A549 (cell line): ENCODE measurements at regions not wholly inside any gene's neighbourhood (a gene's known extent, or its start where the extent isn't known, plus 50 kb on each side); places are given as distances from the start of the nearest gene placed in this dataset.

Experiments
- ATAC-seq, 2 experiments: fragments of 200-7000 bp in 1 of 2; fragments of >200 bp in 1 of 2; cut with Nextera tagmentation in 1 of 2; cut with Tn5 transposase in 1 of 2; 3 replicates each; pipeline versions ENCODE4 v1.8.0 to v1.9.1; 2018 to 2020; ENCODE audit warnings: mild to moderate bottlenecking in 1 of 2, moderate library complexity in 1 of 2
- CTCF ChIA-PET: fragments of 300-600 bp; sonication (Branson Sonifier 250); formaldehyde crosslinking; extraction: SDS; loops from one replicate; lab custom pipeline; 2021; ENCODE audit warnings: antibody characterized with exemption, inconsistent platforms; lab: Yijun Ruan, JAX
- POLR2A ChIA-PET: fragments of 350-600 bp; formaldehyde crosslinking; extraction: SDS; loops from one replicate; lab custom pipeline; 2021; ENCODE audit warnings: antibody characterized with exemption, inconsistent platforms; lab: Yijun Ruan, JAX
- DNase-seq, 2 experiments: peaks; one replicate each; pipeline versions ENCODE4 v3.0.0 to v3.0.0-alpha.2; 2011 to 2016; ENCODE audit warnings: low read depth in 1 of 2, low spot score in 1 of 2
- FAIRE-seq: peaks from 2 replicates; lab custom pipeline; 2011; peaks lifted over from hg19 to GRCh38; lab: Jason Lieb, UNC
- H3K27ac ChIP-seq, 2 experiments: fragments of >200 bp; sonication (Bioruptor Twin); formaldehyde crosslinking; 3 replicates each; pipeline ENCODE4 v1.5.1; 2016 to 2017
- H3K4me1 ChIP-seq: fragments of >200 bp; sonication (Bioruptor Twin); formaldehyde crosslinking; 3 replicates; pipeline ENCODE4 v1.6.1; 2016
- H3K4me2 ChIP-seq: fragments of >200 bp; sonication (Bioruptor Twin); formaldehyde crosslinking; 3 replicates; pipeline ENCODE4 v1.6.1; 2016
- H3K4me3 ChIP-seq: fragments of >200 bp; sonication (Bioruptor Twin); formaldehyde crosslinking; 3 replicates; pipeline ENCODE4 v1.5.1; 2016
- H3K9me3 ChIP-seq: fragments of >200 bp; sonication (Bioruptor Twin); formaldehyde crosslinking; 3 replicates; pipeline ENCODE4 v1.6.1; 2016
- CBX8 ChIP-seq: fragments of 200-600 bp; sonication (generic); IDR thresholded peaks from 2 replicates; pipeline ENCODE4 v1.6.1; 2016
- EHF ChIP-seq: fragments of 250-450 bp; sonication (Bioruptor Pico); IDR thresholded peaks from 2 replicates; pipeline ENCODE4 v1.5.0; 2020; ENCODE audit warnings: mild to moderate bottlenecking
- FOXS1 ChIP-seq: fragments of 250-450 bp; sonication (Bioruptor Pico); IDR thresholded peaks from 2 replicates; pipeline ENCODE4 v1.5.0; 2020; ENCODE audit warnings: mild to moderate bottlenecking, moderate library complexity
- HDAC2 ChIP-seq: fragments of 200-600 bp; sonication (generic); IDR thresholded peaks from 2 replicates; pipeline ENCODE4 v1.6.1; 2016
- HEYL ChIP-seq: fragments of 250-450 bp; sonication (Bioruptor Pico); IDR thresholded peaks from 2 replicates; pipeline ENCODE4 v1.8.0; 2021; ENCODE audit warnings: mild to moderate bottlenecking, moderate library complexity
- HOXB5 ChIP-seq: fragments of 250-450 bp; sonication (Bioruptor Pico); IDR thresholded peaks from 2 replicates; pipeline ENCODE4 v1.5.0; 2020; ENCODE audit warnings: mild to moderate bottlenecking, moderate library complexity
- JUN ChIP-seq, 2 experiments: fragments of >200 bp; sonication (Bioruptor Twin); formaldehyde crosslinking; IDR thresholded peaks; 2 replicates in 1 of 2; 3 replicates in 1 of 2; pipeline ENCODE4 v1.6.1; 2016 to 2017
- MAFK ChIP-seq: fragments of 450-650 bp; IDR thresholded peaks from 2 replicates; pipeline ENCODE4 v1.6.1; 2014; ENCODE audit not compliant: partially characterized antibody
- PHF8 ChIP-seq: fragments of 200-600 bp; sonication (generic); IDR thresholded peaks from 2 replicates; pipeline ENCODE4 v1.6.1; 2016; ENCODE audit warnings: low read depth, mild to moderate bottlenecking, antibody characterized with exemption, moderate library complexity, borderline replicate concordance
- RCOR1 ChIP-seq: fragments of 150-350 bp; IDR thresholded peaks from 2 replicates; pipeline ENCODE4 v1.6.1; 2014; ENCODE audit warnings: antibody characterized with exemption, low read length, low read depth
- RNF2 ChIP-seq: fragments of 200-600 bp; sonication (generic); IDR thresholded peaks from 2 replicates; pipeline ENCODE4 v1.6.1; 2016; ENCODE audit warnings: low read depth, mild to moderate bottlenecking, antibody characterized with exemption, moderate library complexity, borderline replicate concordance
- SREBF2 ChIP-seq: fragments of 450-650 bp; IDR thresholded peaks from 2 replicates; pipeline ENCODE4 v1.6.1; 2014; ENCODE audit warnings: mild to moderate bottlenecking, moderate library complexity
- ZC3H11A ChIP-seq: fragments of 450-650 bp; IDR thresholded peaks from 2 replicates; pipeline ENCODE4 v1.6.1; 2014; ENCODE audit warnings: antibody characterized with exemption, mild to moderate bottlenecking
- ZNF302 ChIP-seq: fragments of 250-450 bp; sonication (Bioruptor Pico); IDR thresholded peaks from 2 replicates; pipeline ENCODE4 v1.9.0; 2021; ENCODE audit warnings: inconsistent platforms, mild to moderate bottlenecking, moderate library complexity
- ZSCAN20 ChIP-seq: fragments of 250-450 bp; sonication (Bioruptor Pico); IDR thresholded peaks from 2 replicates; pipeline ENCODE4 v1.8.0; 2022; ENCODE audit warnings: mild to moderate bottlenecking, moderate library complexity
- WGBS: methylation state at CpG from one replicate; pipeline ENCODE4 v1.1.6; 2017; ENCODE audit errors: missing lambda C conversion rate; 5-methylcytosine and 5-hydroxymethylcytosine counted together
- TF ChIP-seq, protein P1 (sequence below): fragments of >200 bp; sonication (Bioruptor Twin); formaldehyde crosslinking; IDR thresholded peaks from 2 replicates; pipeline ENCODE4 v1.6.1; 2016
- TF ChIP-seq, protein P2 (sequence below): IDR thresholded peaks from 2 replicates; pipeline ENCODE4 v1.6.1; 2012
- TF ChIP-seq, protein P3 (sequence below): fragments of 450-650 bp; IDR thresholded peaks from 2 replicates; pipeline ENCODE4 v1.6.1; 2014; ENCODE audit warnings: antibody characterized with exemption
- TF ChIP-seq, protein P4 (sequence below): fragments of 250-450 bp; sonication (Bioruptor Pico); IDR thresholded peaks from 2 replicates; pipeline ENCODE4 v1.5.0; 2020; ENCODE audit warnings: low read depth, mild to moderate bottlenecking, moderate library complexity
- TF ChIP-seq, protein P5 (sequence below): IDR thresholded peaks from 2 replicates; pipeline ENCODE4 v1.6.1; 2012

DNA sequence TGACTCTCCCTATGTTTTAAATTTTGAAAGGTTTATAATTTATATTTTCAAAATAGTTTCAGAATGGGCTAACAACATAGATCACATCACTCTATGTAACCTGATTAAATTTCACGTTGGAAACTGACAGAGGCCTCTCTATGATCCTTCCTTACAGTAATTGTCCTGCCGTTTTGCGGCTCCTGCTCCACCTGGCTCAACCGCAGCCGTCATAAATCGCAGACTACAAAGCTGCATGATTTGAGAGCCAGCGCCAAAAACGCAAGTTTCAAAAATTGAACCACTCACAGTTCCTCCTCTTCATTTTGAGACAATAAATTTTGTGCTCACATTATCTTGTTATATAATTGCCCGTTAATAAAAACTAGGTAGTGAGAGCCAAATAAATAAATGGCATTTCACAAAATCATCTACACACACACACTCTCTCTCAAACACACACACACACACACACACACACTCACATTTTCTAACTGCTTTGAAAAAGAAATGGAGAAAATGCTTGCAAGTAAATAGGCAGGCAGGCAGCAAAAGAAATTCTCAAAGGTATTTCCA lies 263.1 kb upstream of the PSMD7 start:
- no peak for ATAC-seq
- 59% methylated on average over 9 of the region's 9 CpGs for WGBS
- POLR2A ChIA-PET, result no interaction called here

DNA sequence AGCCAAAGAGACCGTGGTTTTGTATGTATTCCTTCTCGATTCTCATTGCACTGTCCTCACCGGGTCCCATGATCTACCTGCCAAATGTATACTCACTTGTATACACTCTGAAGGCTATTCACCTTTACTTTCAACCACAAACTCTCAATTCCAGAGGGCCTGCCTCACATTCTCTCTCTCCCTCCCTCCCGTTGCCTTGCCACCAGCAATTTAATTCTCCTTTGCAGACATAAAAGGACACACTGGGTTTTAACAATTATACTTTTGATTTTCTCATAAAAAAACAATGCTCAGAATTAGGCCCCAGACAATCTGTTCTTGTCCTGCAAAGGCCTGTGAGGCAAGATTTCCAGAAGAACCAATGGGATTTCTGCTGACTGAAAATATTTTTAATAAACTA lies 265.1 kb upstream of the PSMD7 start:
- Histone ChIP-seq H3K9me3 (no peaks in the 10 kb centered on the region), H3K4me3 (no peak overlapping the region), H3K4me2 (no peak overlapping the region), H3K4me1 (no peaks in the 10 kb centered on the region), H3K27ac (no peak overlapping the region)
- FAIRE-seq (no peak), DNase-seq (no peak), ATAC-seq (no peak)
- TF ChIP-seq PHF8 (no peak), MAFK (no peak), HOXB5 (CRISPR knock-in tag) (no peak), ZNF302 (CRISPR knock-in tag) (no peak), ZSCAN20 (no peak), RCOR1 (no peak), HDAC2 (no peak), SREBF2 (no peak)
- TF ChIP-seq, protein P1, sequence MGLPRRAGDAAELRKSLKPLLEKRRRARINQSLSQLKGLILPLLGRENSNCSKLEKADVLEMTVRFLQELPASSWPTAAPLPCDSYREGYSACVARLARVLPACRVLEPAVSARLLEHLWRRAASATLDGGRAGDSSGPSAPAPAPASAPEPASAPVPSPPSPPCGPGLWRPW, result no peak
- TF ChIP-seq, protein P2, sequence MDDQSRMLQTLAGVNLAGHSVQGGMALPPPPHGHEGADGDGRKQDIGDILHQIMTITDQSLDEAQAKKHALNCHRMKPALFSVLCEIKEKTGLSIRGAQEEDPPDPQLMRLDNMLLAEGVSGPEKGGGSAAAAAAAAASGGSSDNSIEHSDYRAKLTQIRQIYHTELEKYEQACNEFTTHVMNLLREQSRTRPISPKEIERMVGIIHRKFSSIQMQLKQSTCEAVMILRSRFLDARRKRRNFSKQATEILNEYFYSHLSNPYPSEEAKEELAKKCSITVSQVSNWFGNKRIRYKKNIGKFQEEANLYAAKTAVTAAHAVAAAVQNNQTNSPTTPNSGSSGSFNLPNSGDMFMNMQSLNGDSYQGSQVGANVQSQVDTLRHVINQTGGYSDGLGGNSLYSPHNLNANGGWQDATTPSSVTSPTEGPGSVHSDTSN, result no peak
- TF ChIP-seq, protein P3, sequence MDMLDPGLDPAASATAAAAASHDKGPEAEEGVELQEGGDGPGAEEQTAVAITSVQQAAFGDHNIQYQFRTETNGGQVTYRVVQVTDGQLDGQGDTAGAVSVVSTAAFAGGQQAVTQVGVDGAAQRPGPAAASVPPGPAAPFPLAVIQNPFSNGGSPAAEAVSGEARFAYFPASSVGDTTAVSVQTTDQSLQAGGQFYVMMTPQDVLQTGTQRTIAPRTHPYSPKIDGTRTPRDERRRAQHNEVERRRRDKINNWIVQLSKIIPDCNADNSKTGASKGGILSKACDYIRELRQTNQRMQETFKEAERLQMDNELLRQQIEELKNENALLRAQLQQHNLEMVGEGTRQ, result no peak
- TF ChIP-seq, protein P4, sequence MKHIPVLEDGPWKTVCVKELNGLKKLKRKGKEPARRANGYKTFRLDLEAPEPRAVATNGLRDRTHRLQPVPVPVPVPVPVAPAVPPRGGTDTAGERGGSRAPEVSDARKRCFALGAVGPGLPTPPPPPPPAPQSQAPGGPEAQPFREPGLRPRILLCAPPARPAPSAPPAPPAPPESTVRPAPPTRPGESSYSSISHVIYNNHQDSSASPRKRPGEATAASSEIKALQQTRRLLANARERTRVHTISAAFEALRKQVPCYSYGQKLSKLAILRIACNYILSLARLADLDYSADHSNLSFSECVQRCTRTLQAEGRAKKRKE (CRISPR knock-in tag), result no peak
- TF ChIP-seq, protein P5, sequence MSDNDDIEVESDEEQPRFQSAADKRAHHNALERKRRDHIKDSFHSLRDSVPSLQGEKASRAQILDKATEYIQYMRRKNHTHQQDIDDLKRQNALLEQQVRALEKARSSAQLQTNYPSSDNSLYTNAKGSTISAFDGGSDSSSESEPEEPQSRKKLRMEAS, result no peak
- ChIA-PET CTCF (no interaction called here), POLR2A (no interaction called here)
- WGBS, result 45% methylated on average over 4 of the region's 4 CpGs

More for the DNA sequence above, 263.1 kb upstream of the PSMD7 start:
- Histone ChIP-seq H3K9me3 (no peaks in the 10 kb centered on the region), H3K4me3 (no peak overlapping the region), H3K4me1 (no peaks in the 10 kb centered on the region), H3K27ac (no peak overlapping the region), H3K4me2 (no peak overlapping the region)
- TF ChIP-seq JUN (IDR thresholded peaks at IDR 0.05) (no peak), CBX8 (no peak)
- CTCF ChIA-PET, result interaction anchor here (0.6 to 3.0 kb wide), 3 partner anchors 21 to 1909 kb away, joined by 3 to 8 read pairs (median 3); no protein-coding TSS in a partner anchor
- FAIRE-seq, result no peak
- DNase-seq, result no peak

DNA sequence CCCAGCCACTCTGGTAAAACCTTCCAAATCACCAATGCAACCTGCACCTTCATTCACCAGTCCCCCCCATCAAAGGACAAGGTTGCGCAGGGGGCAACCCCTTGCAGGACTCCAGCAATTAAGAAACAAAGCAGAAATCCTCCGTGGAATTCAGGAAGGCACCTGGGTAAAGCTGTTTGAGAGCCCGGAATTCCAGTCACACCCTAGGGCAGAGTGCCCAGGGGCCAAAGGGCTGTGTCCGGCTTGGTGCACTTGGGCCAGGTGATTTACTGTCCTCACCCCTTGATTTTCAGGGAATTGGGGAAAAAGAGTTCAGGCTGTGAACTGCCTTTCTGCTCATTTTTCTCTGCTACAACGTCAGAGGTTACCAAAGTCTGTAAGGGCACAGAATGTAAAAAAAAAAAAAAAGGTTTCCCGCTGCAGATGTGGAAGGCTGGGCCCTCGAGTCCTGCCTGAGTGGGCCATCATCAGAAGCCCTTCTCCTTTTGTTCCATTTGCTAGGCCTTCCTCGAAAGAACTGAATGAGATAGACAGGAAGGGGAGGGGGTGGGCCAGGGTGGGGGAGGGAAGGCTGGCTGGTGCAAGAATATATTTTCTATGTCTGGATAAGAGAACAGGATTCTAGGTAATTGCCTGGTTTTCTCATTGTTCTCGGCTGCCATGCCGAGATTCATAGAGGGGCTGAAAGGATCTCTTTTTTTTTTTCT lies 266.5 kb upstream of the PSMD7 start:
- TF ChIP-seq EHF (CRISPR knock-in tag) (no peak), SREBF2 (no peak), FOXS1 (CRISPR knock-in tag) (no peak), HEYL (CRISPR knock-in tag) (no peak), ZC3H11A (no peak), RNF2 (no peak)
- WGBS, result 25% methylated on average over 10 of the region's 10 CpGs
- ChIA-PET CTCF (no interaction called here), POLR2A (no interaction called here)
- Histone ChIP-seq H3K9me3 (no peaks in the 10 kb centered on the region), H3K4me2 (no peak overlapping the region), H3K4me3 (no peak overlapping the region), H3K27ac (no peak overlapping the region), H3K4me1 (no peaks in the 10 kb centered on the region)
- FAIRE-seq (no peak), ATAC-seq (no peak), DNase-seq (no peak)
